ENCODE measurements at regions not wholly inside any gene's neighbourhood (a gene's known extent, or its start where the extent isn't known, plus 50 kb on each side); places are given as distances from the start of the nearest gene placed in this dataset.
A peak's percentile ranks its signal among the peaks of the same experiment; 100 is the strongest.

GRCh38 chr6:14738497-14738896 is 507.4 kb upstream of the JARID2 start:
- peak overlapping the region in 1 of 7 experiments; percentile 28 for H3K4me3 ChIP-seq (ENCODE audit: control insufficient read depth in 1 of 7, extremely low read depth in 1 of 7, insufficient read depth in 4 of 7, low read depth in 2 of 7, low read length in 6 of 7)
- 94% methylated on average over 1 of the region's 2 CpGs for WGBS (ENCODE audit: insufficient coverage)
- no peaks in the 10 kb centered on the region for H3K27me3 ChIP-seq (replicated peaks in 2 of 5; ENCODE audit: control insufficient read depth in 4 of 5, insufficient read depth in 5 of 5, low read length in 4 of 5)
- no peaks in the 10 kb centered on the region for H3K9me3 ChIP-seq (ENCODE audit: control extremely low read depth in 1 of 5, control insufficient read depth in 4 of 5, insufficient read depth in 2 of 5, low read depth in 1 of 5, low read length in 4 of 5)
- POLR2A ChIA-PET, result no interaction called here
- H3K36me3 ChIP-seq (ENCODE audit: control insufficient read depth in 4 of 4, insufficient read depth in 4 of 4, low read length in 3 of 4), result no peaks in the 10 kb centered on the region
- peaks cover 30 to 57% (median 41%) of the 10 kb centered on the region in 4 experiments for H3K4me1 ChIP-seq (ENCODE audit: control extremely low read depth in 1 of 4, control insufficient read depth in 4 of 4, insufficient read depth in 4 of 4, low read length in 3 of 4)
- CTCF ChIA-PET, result no interaction called here
- DNase-seq, result no peak
- H3K27ac ChIP-seq (ENCODE audit: insufficient read depth in 1 of 2, low read depth in 1 of 2, low read length in 2 of 2, poor library complexity in 1 of 2, severe bottlenecking in 2 of 2), result no peak overlapping the region

DNA sequence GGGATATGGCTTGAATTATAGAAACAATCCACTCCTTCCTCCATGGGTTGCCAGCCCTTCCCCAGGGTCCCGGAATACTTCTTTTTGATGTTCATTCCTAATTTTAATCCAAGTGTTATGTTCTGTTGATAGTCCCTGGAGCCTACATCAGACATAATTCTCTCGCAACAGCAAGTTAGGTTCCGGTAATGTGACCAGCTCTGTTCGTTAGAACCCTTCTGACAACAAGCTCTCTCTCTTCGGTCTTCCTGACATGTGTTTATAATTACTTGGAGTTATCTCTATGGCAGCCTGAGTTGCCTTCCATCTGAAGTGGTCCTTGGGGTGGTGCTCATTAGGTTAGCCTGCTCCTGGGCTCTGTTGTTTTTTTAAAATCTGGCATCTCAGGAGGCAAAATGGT is 506.9 kb upstream of the JARID2 start:
- Histone ChIP-seq H3K4me1 (ENCODE audit: control extremely low read depth in 1 of 4, control insufficient read depth in 4 of 4, insufficient read depth in 4 of 4, low read length in 3 of 4) (peaks cover 28 to 52% (median 41%) of the 10 kb centered on the region in 4 experiments), H3K4me3 (ENCODE audit: control insufficient read depth in 1 of 7, extremely low read depth in 1 of 7, insufficient read depth in 4 of 7, low read depth in 2 of 7, low read length in 6 of 7) (peak overlapping the region in 1 of 7 experiments; percentile 28), H3K27ac (ENCODE audit: insufficient read depth in 1 of 2, low read depth in 1 of 2, low read length in 2 of 2, poor library complexity in 1 of 2, severe bottlenecking in 2 of 2) (no peak overlapping the region), H3K27me3 (replicated peaks in 2 of 5; ENCODE audit: control insufficient read depth in 4 of 5, insufficient read depth in 5 of 5, low read length in 4 of 5) (no peaks in the 10 kb centered on the region), H3K9me3 (ENCODE audit: control extremely low read depth in 1 of 5, control insufficient read depth in 4 of 5, insufficient read depth in 2 of 5, low read depth in 1 of 5, low read length in 4 of 5) (no peaks in the 10 kb centered on the region), H3K36me3 (ENCODE audit: control insufficient read depth in 4 of 4, insufficient read depth in 4 of 4, low read length in 3 of 4) (no peaks in the 10 kb centered on the region)
- POLR2A ChIA-PET, result no interaction called here
- CTCF ChIA-PET, result no interaction called here
- WGBS (ENCODE audit: insufficient coverage), result 21% methylated on average over 3 of the region's 5 CpGs
- DNase-seq, result peak in 1 of 3 donors; percentile 31

DNA sequence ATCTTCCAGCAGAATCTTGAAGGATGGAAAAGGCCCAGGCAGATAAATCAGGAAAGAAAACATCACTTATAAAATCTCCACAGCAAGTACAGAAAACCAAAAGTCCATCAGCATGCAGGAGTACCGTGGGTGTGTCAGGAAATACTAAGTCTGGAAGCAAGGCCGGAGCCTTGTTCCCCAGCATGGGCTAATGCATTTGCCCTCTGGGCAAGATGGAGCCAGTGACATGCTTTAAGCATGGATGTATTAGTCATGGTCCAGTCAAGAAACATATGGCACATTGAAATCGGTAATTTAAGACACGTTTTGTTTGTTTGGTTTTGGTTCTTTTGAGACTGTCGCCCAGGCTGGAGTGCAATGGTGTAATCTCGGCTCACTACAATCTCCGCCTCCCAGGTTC is 506.0 kb upstream of the JARID2 start:
- ChIA-PET POLR2A (no interaction called here), CTCF (interaction anchor here (1.1 kb wide), 1 partner anchor 515 kb away, joined by 3 read pairs; no protein-coding TSS in a partner anchor)
- Histone ChIP-seq H3K4me3 (ENCODE audit: control insufficient read depth in 1 of 7, extremely low read depth in 1 of 7, insufficient read depth in 4 of 7, low read depth in 2 of 7, low read length in 6 of 7) (no peak overlapping the region), H3K27me3 (replicated peaks in 2 of 5; ENCODE audit: control insufficient read depth in 4 of 5, insufficient read depth in 5 of 5, low read length in 4 of 5) (no peaks in the 10 kb centered on the region), H3K9me3 (ENCODE audit: control extremely low read depth in 1 of 5, control insufficient read depth in 4 of 5, insufficient read depth in 2 of 5, low read depth in 1 of 5, low read length in 4 of 5) (no peaks in the 10 kb centered on the region), H3K27ac (ENCODE audit: insufficient read depth in 1 of 2, low read depth in 1 of 2, low read length in 2 of 2, poor library complexity in 1 of 2, severe bottlenecking in 2 of 2) (no peak overlapping the region), H3K36me3 (ENCODE audit: control insufficient read depth in 4 of 4, insufficient read depth in 4 of 4, low read length in 3 of 4) (no peaks in the 10 kb centered on the region), H3K4me1 (ENCODE audit: control extremely low read depth in 1 of 4, control insufficient read depth in 4 of 4, insufficient read depth in 4 of 4, low read length in 3 of 4) (peaks cover 24 to 44% (median 32%) of the 10 kb centered on the region in 4 experiments)
- WGBS (ENCODE audit: insufficient coverage), result 93% methylated on average over 4 of the region's 7 CpGs
- no peak for DNase-seq

- DNase-seq, result no peak
- Histone ChIP-seq H3K4me3 (ENCODE audit: control insufficient read depth in 1 of 7, extremely low read depth in 1 of 7, insufficient read depth in 4 of 7, low read depth in 2 of 7, low read length in 6 of 7) (no peak overlapping the region), H3K36me3 (ENCODE audit: control insufficient read depth in 4 of 4, insufficient read depth in 4 of 4, low read length in 3 of 4) (no peaks in the 10 kb centered on the region), H3K27ac (ENCODE audit: insufficient read depth in 1 of 2, low read depth in 1 of 2, low read length in 2 of 2, poor library complexity in 1 of 2, severe bottlenecking in 2 of 2) (no peak overlapping the region), H3K27me3 (replicated peaks in 2 of 5; ENCODE audit: control insufficient read depth in 4 of 5, insufficient read depth in 5 of 5, low read length in 4 of 5) (no peaks in the 10 kb centered on the region), H3K4me1 (ENCODE audit: control extremely low read depth in 1 of 4, control insufficient read depth in 4 of 4, insufficient read depth in 4 of 4, low read length in 3 of 4) (peaks cover 15 to 25% (median 16%) of the 10 kb centered on the region in 4 experiments), H3K9me3 (ENCODE audit: control extremely low read depth in 1 of 5, control insufficient read depth in 4 of 5, insufficient read depth in 2 of 5, low read depth in 1 of 5, low read length in 4 of 5) (peaks cover 0 to 3% (median 0%) of the 10 kb centered on the region in 5 experiments)
- ChIA-PET CTCF (no interaction called here), POLR2A (interaction anchor here (0.8 kb wide), 1 partner anchor 11 kb away, joined by 3 read pairs; no protein-coding TSS in a partner anchor)
- WGBS (ENCODE audit: insufficient coverage), result 94% methylated on average over 2 of the region's 2 CpGs
Observed at GRCh38 chr6:14742171-14742570, 503.7 kb upstream of the JARID2 start.

- CTCF ChIA-PET, result no interaction called here
- no peak overlapping the region for H3K27ac ChIP-seq (ENCODE audit: insufficient read depth in 1 of 2, low read depth in 1 of 2, low read length in 2 of 2, poor library complexity in 1 of 2, severe bottlenecking in 2 of 2)
- 96% methylated on average over 4 of the region's 5 CpGs for WGBS (ENCODE audit: insufficient coverage)
Observed at GRCh38 chr6:14742680-14743079, 503.2 kb upstream of the JARID2 start.

GRCh38 chr6:14743144-14743473 is 502.8 kb upstream of the JARID2 start:
- ChIA-PET POLR2A (no interaction called here), CTCF (no interaction called here)
- peaks cover 11 to 17% (median 15%) of the 10 kb centered on the region in 4 experiments for H3K4me1 ChIP-seq (ENCODE audit: control extremely low read depth in 1 of 4, control insufficient read depth in 4 of 4, insufficient read depth in 4 of 4, low read length in 3 of 4)
- 100% methylated on average over 2 of the region's 2 CpGs for WGBS (ENCODE audit: insufficient coverage)
- no peak overlapping the region for H3K4me3 ChIP-seq (ENCODE audit: control insufficient read depth in 1 of 7, extremely low read depth in 1 of 7, insufficient read depth in 4 of 7, low read depth in 2 of 7, low read length in 6 of 7)
- H3K9me3 ChIP-seq (ENCODE audit: control extremely low read depth in 1 of 5, control insufficient read depth in 4 of 5, insufficient read depth in 2 of 5, low read depth in 1 of 5, low read length in 4 of 5), result peaks cover 0 to 3% (median 0%) of the 10 kb centered on the region in 5 experiments
- no peak overlapping the region for H3K27ac ChIP-seq (ENCODE audit: insufficient read depth in 1 of 2, low read depth in 1 of 2, low read length in 2 of 2, poor library complexity in 1 of 2, severe bottlenecking in 2 of 2)
- no peaks in the 10 kb centered on the region for H3K36me3 ChIP-seq (ENCODE audit: control insufficient read depth in 4 of 4, insufficient read depth in 4 of 4, low read length in 3 of 4)
- no peaks in the 10 kb centered on the region for H3K27me3 ChIP-seq (replicated peaks in 2 of 5; ENCODE audit: control insufficient read depth in 4 of 5, insufficient read depth in 5 of 5, low read length in 4 of 5)
- no peak for DNase-seq

More at GRCh38 chr6:14742680-14743079, 503.2 kb upstream of the JARID2 start:
- no peak for DNase-seq
- H3K27me3 ChIP-seq (replicated peaks in 2 of 5; ENCODE audit: control insufficient read depth in 4 of 5, insufficient read depth in 5 of 5, low read length in 4 of 5), result no peaks in the 10 kb centered on the region
- H3K36me3 ChIP-seq (ENCODE audit: control insufficient read depth in 4 of 4, insufficient read depth in 4 of 4, low read length in 3 of 4), result no peaks in the 10 kb centered on the region
- H3K4me1 ChIP-seq (ENCODE audit: control extremely low read depth in 1 of 4, control insufficient read depth in 4 of 4, insufficient read depth in 4 of 4, low read length in 3 of 4), result peaks cover 11 to 19% (median 15%) of the 10 kb centered on the region in 4 experiments
- no peak overlapping the region for H3K4me3 ChIP-seq (ENCODE audit: control insufficient read depth in 1 of 7, extremely low read depth in 1 of 7, insufficient read depth in 4 of 7, low read depth in 2 of 7, low read length in 6 of 7)
- POLR2A ChIA-PET, result interaction anchor here (0.8 kb wide), 1 partner anchor 10 kb away, joined by 3 read pairs; no protein-coding TSS in a partner anchor
- peaks cover 0 to 3% (median 0%) of the 10 kb centered on the region in 5 experiments for H3K9me3 ChIP-seq (ENCODE audit: control extremely low read depth in 1 of 5, control insufficient read depth in 4 of 5, insufficient read depth in 2 of 5, low read depth in 1 of 5, low read length in 4 of 5)

DNA sequence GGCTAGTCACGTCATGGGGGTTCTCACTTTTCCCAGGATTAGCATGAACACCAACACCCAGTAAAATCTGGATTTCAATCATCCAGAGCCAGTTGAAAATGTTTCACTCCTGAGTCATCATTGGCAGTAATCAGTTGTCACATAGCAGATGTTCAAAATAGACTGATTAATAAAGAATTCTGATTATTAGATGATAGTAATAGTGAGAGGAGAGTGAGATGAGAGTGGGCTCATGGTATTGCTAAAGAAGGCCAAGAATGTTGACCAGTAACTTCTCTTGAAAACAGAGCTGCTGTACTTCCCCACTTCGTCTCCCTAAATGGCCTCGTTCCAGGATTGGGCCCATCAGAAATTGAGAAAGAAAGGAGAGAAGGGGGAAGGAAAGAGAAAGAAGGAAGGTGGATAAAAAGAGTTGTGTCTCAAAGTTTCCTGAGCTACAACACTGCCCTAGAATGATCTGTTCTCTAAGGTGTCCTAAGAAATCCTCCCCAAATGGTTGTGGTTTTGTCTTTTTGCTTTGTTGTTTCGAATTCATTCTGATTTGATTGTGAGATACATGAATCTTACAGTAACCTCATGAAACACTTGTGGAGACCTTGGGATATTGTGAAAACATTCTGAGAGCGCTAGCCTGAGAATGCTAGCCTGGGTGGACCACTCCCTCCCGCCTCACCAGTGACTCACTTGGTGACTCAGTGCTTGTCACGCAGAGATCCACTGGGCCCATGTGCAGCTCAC is 502.2 kb upstream of the JARID2 start:
- Histone ChIP-seq H3K36me3 (ENCODE audit: control insufficient read depth in 4 of 4, insufficient read depth in 4 of 4, low read length in 3 of 4) (no peaks in the 10 kb centered on the region), H3K4me1 (ENCODE audit: control extremely low read depth in 1 of 4, control insufficient read depth in 4 of 4, insufficient read depth in 4 of 4, low read length in 3 of 4) (peaks cover 7 to 13% (median 12%) of the 10 kb centered on the region in 4 experiments), H3K27ac (ENCODE audit: insufficient read depth in 1 of 2, low read depth in 1 of 2, low read length in 2 of 2, poor library complexity in 1 of 2, severe bottlenecking in 2 of 2) (no peak overlapping the region), H3K4me3 (ENCODE audit: control insufficient read depth in 1 of 7, extremely low read depth in 1 of 7, insufficient read depth in 4 of 7, low read depth in 2 of 7, low read length in 6 of 7) (no peak overlapping the region), H3K27me3 (replicated peaks in 2 of 5; ENCODE audit: control insufficient read depth in 4 of 5, insufficient read depth in 5 of 5, low read length in 4 of 5) (no peaks in the 10 kb centered on the region), H3K9me3 (ENCODE audit: control extremely low read depth in 1 of 5, control insufficient read depth in 4 of 5, insufficient read depth in 2 of 5, low read depth in 1 of 5, low read length in 4 of 5) (peaks cover 0 to 3% (median 0%) of the 10 kb centered on the region in 5 experiments)
- CTCF ChIA-PET, result no interaction called here
- peak in 2 of 3 donors; percentile 62 to 66 for DNase-seq
- POLR2A ChIA-PET, result interaction anchor here (0.6 kb wide), 1 partner anchor 488 kb away, joined by 4 read pairs; no protein-coding TSS in a partner anchor
- 94% methylated on average over 6 of the region's 7 CpGs for WGBS (ENCODE audit: insufficient coverage)

Measured in common myeloid progenitor, CD34-positive (primary cell).